SJCRH30 (cell line): ENCODE measurements at regions not wholly inside any gene's neighbourhood (a gene's known extent, or its start where the extent isn't known, plus 50 kb on each side); places are given as distances from the start of the nearest gene placed in this dataset.
A peak's percentile ranks its signal among the peaks of the same experiment; 100 is the strongest.
"Not testable (repeated sequence)": the region's sequence is repeated elsewhere in the genome, so short reads cannot be mapped to it uniquely, and the experiment has no call there.

Source experiments
- DNase-seq, 2 experiments: peaks; one replicate each; pipeline ENCODE4 v3.0.0-alpha.2; 2015 to 2020
- H3K27ac ChIP-seq: fragments of 250-450 bp; sonication (Bioruptor Pico); 2 replicates; pipeline ENCODE4 v1.5.1; 2020; ENCODE audit warnings: mild to moderate bottlenecking, moderate library complexity
- H3K27me3 ChIP-seq: fragments of 250-450 bp; sonication (Bioruptor Pico); 2 replicates; pipeline ENCODE4 v1.5.1; 2020; ENCODE audit warnings: mild to moderate bottlenecking, moderate library complexity
- H3K36me3 ChIP-seq: fragments of 250-450 bp; sonication (Bioruptor Pico); 2 replicates; pipeline ENCODE4 v1.5.1; 2020; ENCODE audit warnings: mild to moderate bottlenecking, moderate library complexity
- H3K4me1 ChIP-seq: fragments of 250-450 bp; sonication (Bioruptor Pico); 2 replicates; pipeline ENCODE4 v1.5.1; 2020; ENCODE audit warnings: mild to moderate bottlenecking, moderate library complexity
- H3K4me3 ChIP-seq: fragments of 250-450 bp; sonication (Bioruptor Pico); 2 replicates; pipeline ENCODE4 v1.5.1; 2020; ENCODE audit warnings: mild to moderate bottlenecking, moderate library complexity
- H3K9me3 ChIP-seq: fragments of 250-450 bp; sonication (Bioruptor Pico); replicated peaks from 2 replicates; pipeline ENCODE4 v1.5.1; 2020; ENCODE audit warnings: mild to moderate bottlenecking, moderate library complexity

DNA sequence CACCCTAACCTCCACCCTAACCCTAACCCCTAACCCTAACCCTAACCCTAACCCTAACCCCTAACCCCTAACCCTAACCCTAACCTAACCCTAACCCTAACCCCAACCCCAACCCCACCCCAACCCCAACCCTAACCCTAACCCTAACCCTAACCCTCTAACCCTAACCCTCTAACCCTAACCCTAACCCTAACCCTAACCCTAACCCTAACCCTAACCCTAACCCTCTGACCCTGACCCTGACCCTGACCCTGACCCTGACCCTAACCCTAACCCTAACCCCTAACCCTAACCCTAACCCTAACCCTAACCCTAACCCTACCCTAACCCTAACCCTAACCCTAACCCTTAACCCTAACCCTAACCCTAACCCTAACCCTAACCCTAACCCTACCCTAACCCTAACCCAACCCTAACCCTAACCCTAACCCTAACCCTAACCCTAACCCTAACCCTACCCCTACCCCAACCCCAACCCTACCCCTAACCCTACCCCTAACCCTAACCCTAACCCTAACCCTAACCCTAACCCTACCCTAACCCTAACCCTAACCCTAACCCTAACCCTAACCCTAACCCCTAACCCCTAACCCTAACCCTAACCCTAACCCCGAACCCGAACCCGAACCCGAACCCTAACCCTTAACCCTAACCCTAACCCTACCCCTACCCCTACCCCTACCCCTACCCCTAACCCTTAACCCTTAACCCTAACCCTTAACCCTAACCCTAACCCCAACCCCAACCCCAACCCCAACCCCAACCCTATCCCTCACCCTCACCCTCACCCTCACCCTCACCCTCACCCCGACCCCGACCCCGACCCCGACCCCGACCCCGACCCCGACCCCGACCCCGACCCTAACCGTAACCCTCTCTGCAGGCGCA lies 186.2 kb upstream of the CHL1 start:
- not testable (repeated sequence) for H3K9me3 ChIP-seq, H3K27me3 ChIP-seq, H3K27ac ChIP-seq, H3K4me1 ChIP-seq, H3K36me3 ChIP-seq, H3K4me3 ChIP-seq, DNase-seq

DNA sequence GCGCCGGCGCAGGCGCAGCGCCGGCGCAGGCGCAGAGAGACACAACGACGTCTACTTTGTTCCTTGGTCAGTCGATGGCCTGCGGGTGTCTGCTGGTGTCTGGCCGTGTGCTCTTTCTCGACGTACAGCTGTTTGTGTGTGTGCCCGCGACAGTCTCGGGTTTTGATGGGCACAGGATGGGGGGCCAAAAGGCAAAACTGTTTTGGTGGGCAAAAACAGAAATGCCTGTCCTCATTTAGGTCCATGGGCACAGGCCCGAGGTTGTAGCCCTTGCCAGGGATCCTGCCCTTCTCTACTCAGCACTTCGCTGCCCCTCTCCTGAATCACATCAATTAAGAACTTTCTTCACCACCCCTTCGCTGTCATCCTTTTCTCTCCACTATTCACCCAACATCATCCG lies 184.8 kb upstream of the CHL1 start:
- H3K27ac ChIP-seq, result no peak overlapping the region
- H3K27me3 ChIP-seq, result no peaks in the 10 kb centered on the region
- no peaks in the 10 kb centered on the region for H3K36me3 ChIP-seq
- H3K4me1 ChIP-seq, result no peaks in the 10 kb centered on the region
- no peak overlapping the region for H3K4me3 ChIP-seq
- no peak for DNase-seq
- no peaks in the 10 kb centered on the region for H3K9me3 ChIP-seq

DNA sequence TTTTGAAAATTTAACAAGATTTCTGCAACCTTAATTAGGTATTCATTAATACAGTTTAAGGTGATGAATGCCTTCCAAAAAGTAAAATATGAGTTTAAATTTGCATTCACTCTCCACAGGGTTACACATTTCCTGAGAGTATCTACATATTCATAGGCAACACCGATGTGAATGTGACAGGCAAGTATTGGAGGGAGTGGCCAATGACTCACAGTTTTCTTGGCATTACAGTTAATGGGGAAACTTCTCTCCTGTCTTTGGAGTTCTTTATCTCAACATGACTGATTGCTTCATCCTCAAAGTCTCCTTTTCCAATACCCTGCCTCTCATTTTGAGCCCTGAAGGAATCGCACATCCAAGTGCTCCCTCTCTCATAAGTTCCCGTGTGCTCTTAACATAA lies 181.9 kb upstream of the CHL1 start:
- Histone ChIP-seq H3K27ac (no peak overlapping the region), H3K36me3 (no peaks in the 10 kb centered on the region), H3K4me1 (no peaks in the 10 kb centered on the region), H3K9me3 (no peaks in the 10 kb centered on the region), H3K4me3 (no peak overlapping the region), H3K27me3 (no peaks in the 10 kb centered on the region)
- no peak for DNase-seq

DNA sequence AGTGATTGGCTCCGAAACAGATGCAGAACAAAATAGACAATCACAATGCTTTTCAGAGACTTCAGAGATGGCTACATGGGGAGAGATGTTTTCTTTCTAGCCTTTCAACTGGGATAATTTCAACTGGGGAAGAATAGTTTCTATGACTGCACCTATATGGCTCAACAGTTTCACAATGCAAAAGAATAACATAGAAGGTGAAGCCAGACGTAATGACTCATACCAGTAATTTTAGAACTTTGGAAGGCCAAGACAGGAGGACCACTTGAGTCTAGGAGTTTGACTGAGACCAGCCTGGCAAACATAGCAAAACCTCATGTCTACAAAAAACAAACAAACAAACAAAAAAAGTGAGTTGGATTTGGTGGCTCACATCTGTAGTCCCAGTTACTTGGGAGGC lies 180.2 kb upstream of the CHL1 start:
- Histone ChIP-seq H3K27me3 (no peaks in the 10 kb centered on the region), H3K4me3 (no peak overlapping the region), H3K4me1 (no peaks in the 10 kb centered on the region), H3K9me3 (no peaks in the 10 kb centered on the region), H3K36me3 (no peaks in the 10 kb centered on the region), H3K27ac (no peak overlapping the region)
- no peak for DNase-seq

GRCh38 chr3:20421-20820 lies 176.1 kb upstream of the CHL1 start:
- H3K27ac ChIP-seq, result no peak overlapping the region
- no peaks in the 10 kb centered on the region for H3K4me1 ChIP-seq
- DNase-seq, result no peak
- no peak overlapping the region for H3K4me3 ChIP-seq
- no peaks in the 10 kb centered on the region for H3K36me3 ChIP-seq
- H3K9me3 ChIP-seq, result no peaks in the 10 kb centered on the region
- H3K27me3 ChIP-seq, result no peaks in the 10 kb centered on the region

GRCh38 chr3:24006-24405 lies 172.6 kb upstream of the CHL1 start:
- H3K36me3 ChIP-seq, result no peaks in the 10 kb centered on the region
- no peaks in the 10 kb centered on the region for H3K4me1 ChIP-seq
- no peak overlapping the region for H3K4me3 ChIP-seq
- no peak overlapping the region for H3K27ac ChIP-seq
- no peaks in the 10 kb centered on the region for H3K9me3 ChIP-seq
- H3K27me3 ChIP-seq, result no peaks in the 10 kb centered on the region
- no peak for DNase-seq

- no peak for DNase-seq
- Histone ChIP-seq H3K4me1 (no peaks in the 10 kb centered on the region), H3K4me3 (no peak overlapping the region), H3K27me3 (no peaks in the 10 kb centered on the region), H3K36me3 (no peaks in the 10 kb centered on the region), H3K9me3 (no peaks in the 10 kb centered on the region), H3K27ac (no peak overlapping the region)
Measured at GRCh38 chr3:25056-25455, 171.5 kb upstream of the CHL1 start.

GRCh38 chr3:35985-36384 lies 160.6 kb upstream of the CHL1 start:
- H3K4me3 ChIP-seq, H3K4me1 ChIP-seq, DNase-seq, H3K27me3 ChIP-seq, H3K9me3 ChIP-seq, H3K27ac ChIP-seq, H3K36me3 ChIP-seq: not testable (repeated sequence)

DNA sequence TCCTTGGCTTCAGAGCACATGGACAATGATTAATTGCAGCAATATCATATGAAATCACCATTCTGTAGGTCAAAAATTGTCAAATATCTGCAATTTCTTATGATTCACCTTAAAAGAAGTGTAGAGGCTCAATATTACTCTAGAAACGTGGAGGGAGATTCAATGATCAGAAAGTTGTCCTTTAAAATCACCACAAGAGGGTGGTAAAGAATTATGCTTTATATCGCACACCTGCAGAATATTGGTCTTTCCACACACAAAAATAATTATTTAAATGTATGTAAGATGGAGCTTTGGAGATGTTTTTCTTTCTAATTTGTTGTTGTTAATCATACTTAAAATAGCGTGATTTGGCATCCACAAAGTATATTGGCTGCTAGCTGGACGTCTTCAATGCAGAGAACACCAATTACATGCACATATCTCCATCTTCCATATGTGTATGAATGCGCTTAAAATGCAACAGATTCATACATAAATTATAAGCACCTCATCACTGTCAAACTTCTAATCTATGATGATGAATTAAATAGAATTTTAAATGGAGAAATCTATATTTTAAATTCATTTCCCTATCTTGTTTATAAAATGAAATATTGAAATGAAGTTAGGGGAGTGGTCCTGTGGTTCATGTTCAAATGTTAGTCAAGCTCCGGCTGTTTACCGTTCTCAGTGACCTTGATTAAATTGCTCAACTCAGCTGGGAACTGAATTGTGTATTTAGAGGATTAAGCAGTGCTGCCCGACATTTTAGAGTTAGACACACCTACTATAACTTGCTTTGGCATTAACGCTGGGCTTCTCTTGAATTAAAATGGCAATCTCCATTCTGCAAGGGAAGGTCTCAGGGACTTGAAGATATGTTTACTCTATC lies 153.5 kb upstream of the CHL1 start:
- H3K36me3 ChIP-seq, H3K4me3 ChIP-seq, H3K9me3 ChIP-seq, H3K27ac ChIP-seq, H3K27me3 ChIP-seq, H3K4me1 ChIP-seq: not testable (repeated sequence)
- DNase-seq, result peak in 1 of 2 experiments; percentile 26

DNA sequence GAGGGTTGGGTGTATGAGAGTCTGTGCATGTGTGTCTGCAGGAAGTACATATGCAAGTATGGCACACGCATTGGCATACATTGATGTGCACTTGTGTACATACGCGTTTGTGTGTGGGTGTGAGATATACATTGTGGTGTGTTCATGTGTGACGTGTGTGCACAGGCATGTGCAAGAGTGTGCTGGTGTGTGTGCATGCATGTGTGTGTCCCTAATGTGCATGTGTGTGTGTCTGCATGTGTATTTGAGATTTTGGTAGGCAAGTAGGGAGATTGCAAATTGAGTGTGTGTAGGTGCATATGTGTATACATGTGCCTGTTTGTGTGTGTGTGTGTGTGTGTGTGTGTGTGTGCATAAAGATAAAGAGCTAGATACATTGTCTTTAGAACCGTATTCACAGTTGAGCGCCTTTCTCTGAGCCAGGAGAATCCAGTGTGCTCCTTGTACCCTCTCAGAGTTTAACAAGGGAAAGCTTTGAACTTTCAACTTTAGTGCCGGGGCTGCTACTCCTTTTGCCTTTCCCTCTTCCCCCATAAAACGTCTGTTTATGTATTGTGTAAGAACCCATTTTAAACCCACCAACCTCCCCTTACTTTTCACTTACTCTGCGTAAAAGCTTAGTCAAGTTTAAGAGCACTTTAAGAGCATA lies 152.4 kb upstream of the CHL1 start:
- no peak overlapping the region for H3K4me3 ChIP-seq
- H3K9me3 ChIP-seq, result no peaks in the 10 kb centered on the region
- H3K27ac ChIP-seq, result no peak overlapping the region
- H3K36me3 ChIP-seq, result no peaks in the 10 kb centered on the region
- no peaks in the 10 kb centered on the region for H3K27me3 ChIP-seq
- no peaks in the 10 kb centered on the region for H3K4me1 ChIP-seq
- no peak for DNase-seq

- H3K4me1 ChIP-seq, H3K36me3 ChIP-seq, H3K27ac ChIP-seq, H3K4me3 ChIP-seq, DNase-seq, H3K9me3 ChIP-seq, H3K27me3 ChIP-seq: not testable (repeated sequence)
Measured at GRCh38 chr3:44941-45340, 151.6 kb upstream of the CHL1 start.

- no peak overlapping the region for H3K27ac ChIP-seq
- no peaks in the 10 kb centered on the region for H3K9me3 ChIP-seq
- H3K4me1 ChIP-seq, result no peaks in the 10 kb centered on the region
- DNase-seq, result no peak
- H3K4me3 ChIP-seq, result no peak overlapping the region
- H3K36me3 ChIP-seq, result no peaks in the 10 kb centered on the region
- no peaks in the 10 kb centered on the region for H3K27me3 ChIP-seq
Measured at GRCh38 chr3:46576-46975, 150.0 kb upstream of the CHL1 start.

- DNase-seq, H3K27me3 ChIP-seq, H3K4me1 ChIP-seq, H3K36me3 ChIP-seq, H3K4me3 ChIP-seq, H3K27ac ChIP-seq, H3K9me3 ChIP-seq: not testable (repeated sequence)
Measured at GRCh38 chr3:53441-53840, 143.1 kb upstream of the CHL1 start.

DNA sequence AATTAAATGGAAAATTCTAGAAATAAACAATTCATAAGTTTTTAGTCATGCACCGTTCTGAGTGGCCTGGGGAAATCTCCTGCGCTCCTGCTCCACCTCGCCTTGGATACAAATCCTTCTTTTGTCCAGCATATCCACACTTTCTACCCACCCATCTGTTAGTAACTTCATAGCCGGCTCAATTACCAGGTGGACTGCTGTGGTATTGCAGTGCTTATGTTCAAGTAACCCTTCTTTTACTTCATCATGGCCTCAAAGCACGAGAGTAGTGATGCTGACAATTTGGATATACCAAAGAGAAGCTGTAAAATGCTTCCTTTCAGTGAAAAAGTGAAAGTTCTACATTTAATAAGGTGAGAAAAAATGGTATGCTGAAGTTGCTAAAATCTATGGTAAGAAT lies 142.3 kb upstream of the CHL1 start:
- Histone ChIP-seq H3K4me1 (no peaks in the 10 kb centered on the region), H3K27ac (no peak overlapping the region), H3K36me3 (no peaks in the 10 kb centered on the region), H3K27me3 (no peaks in the 10 kb centered on the region), H3K4me3 (no peak overlapping the region), H3K9me3 (no peaks in the 10 kb centered on the region)
- no peak for DNase-seq

DNA sequence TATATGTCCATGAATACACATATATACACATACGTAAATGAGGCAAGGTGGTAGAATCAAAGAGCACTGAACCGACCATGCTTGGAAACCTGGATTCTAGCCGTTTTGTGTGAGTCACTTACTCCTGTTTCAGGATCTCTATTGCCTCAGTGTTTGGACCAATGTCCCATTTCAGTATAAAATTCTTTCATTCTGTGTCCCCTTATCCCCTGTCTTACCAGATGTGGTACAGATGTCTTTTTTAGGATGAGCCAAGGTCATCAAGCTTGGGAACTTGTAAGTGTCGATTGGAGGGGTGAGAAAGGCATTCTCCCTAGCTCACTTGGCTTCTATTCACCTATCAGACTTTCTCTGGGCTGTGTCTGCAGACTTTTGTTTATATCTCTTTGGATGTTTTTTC lies 139.9 kb upstream of the CHL1 start:
- H3K9me3 ChIP-seq, result no peaks in the 10 kb centered on the region
- H3K36me3 ChIP-seq, result no peaks in the 10 kb centered on the region
- H3K4me3 ChIP-seq, result no peak overlapping the region
- DNase-seq, result no peak
- no peaks in the 10 kb centered on the region for H3K27me3 ChIP-seq
- H3K4me1 ChIP-seq, result no peaks in the 10 kb centered on the region
- no peak overlapping the region for H3K27ac ChIP-seq
